ENCODE measurements at regions not wholly inside any gene's neighbourhood (a gene's known extent, or its start where the extent isn't known, plus 50 kb on each side); places are given as distances from the start of the nearest gene placed in this dataset.

GRCh38 chr5:126300293-126300692 is 122.9 kb upstream of the GRAMD2B start:
- no peak for DNase-seq

GRCh38 chr5:126301056-126301455 is 122.2 kb upstream of the GRAMD2B start:
- DNase-seq = no peak

GRCh38 chr5:126309860-126310259 is 113.3 kb upstream of the GRAMD2B start:
- DNase-seq = no peak

GRCh38 chr5:126311766-126312165 is 111.4 kb upstream of the GRAMD2B start:
- DNase-seq = no peak

GRCh38 chr5:126315341-126315740 is 107.9 kb upstream of the GRAMD2B start:
- DNase-seq = no peak

- no peak for DNase-seq
Observed at GRCh38 chr5:126332326-126332725, 90.9 kb upstream of the GRAMD2B start.

- DNase-seq = no peak
Observed at GRCh38 chr5:126334760-126335159, 88.4 kb upstream of the GRAMD2B start.

GRCh38 chr5:126335886-126336285 is 87.3 kb upstream of the GRAMD2B start:
- DNase-seq = no peak

GRCh38 chr5:126338635-126339034 is 84.6 kb upstream of the GRAMD2B start:
- DNase-seq = no peak

GRCh38 chr5:126339215-126339805 is 83.9 kb upstream of the GRAMD2B start:
- DNase-seq = peak; percentile 58

- no peak for DNase-seq
Observed at GRCh38 chr5:126341906-126342630, 81.1 kb upstream of the GRAMD2B start.

- no peak for DNase-seq
Observed at GRCh38 chr5:126348855-126349635, 74.2 kb upstream of the GRAMD2B start.

- DNase-seq = no peak
Observed at GRCh38 chr5:126351153-126351552, 72.1 kb upstream of the GRAMD2B start.

GRCh38 chr5:126354012-126354857 is 69.0 kb upstream of the GRAMD2B start:
- no peak for DNase-seq

GRCh38 chr5:126354858-126355731 is 68.1 kb upstream of the GRAMD2B start:
- DNase-seq = no peak

- no peak for DNase-seq
Observed at GRCh38 chr5:126355940-126356339, 67.3 kb upstream of the GRAMD2B start.

- no peak for DNase-seq
Observed at GRCh38 chr5:126357585-126358342, 65.4 kb upstream of the GRAMD2B start.

GRCh38 chr5:126358525-126358924 is 64.7 kb upstream of the GRAMD2B start:
- no peak for DNase-seq

- DNase-seq = no peak
Observed at GRCh38 chr5:126359884-126360283, 63.3 kb upstream of the GRAMD2B start.

GRCh38 chr5:126360467-126360866 is 62.7 kb upstream of the GRAMD2B start:
- DNase-seq = no peak

- DNase-seq = no peak
Observed at GRCh38 chr5:126363658-126364057, 59.6 kb upstream of the GRAMD2B start.

Data from effector CD4-positive, alpha-beta T cell (primary cell).